ACHN (cell line): ENCODE measurements at regions not wholly inside any gene's neighbourhood (a gene's known extent, or its start where the extent isn't known, plus 50 kb on each side); places are given as distances from the start of the nearest gene placed in this dataset.
"Not testable (repeated sequence)": the region's sequence is repeated elsewhere in the genome, so short reads cannot be mapped to it uniquely, and the experiment has no call there.

Experiments
- DNase-seq: peaks from one replicate; pipeline ENCODE4 v3.0.0-alpha.2; 2015
- in situ Hi-C: cut with HindIII; loops from 2 replicates; pipeline ENCODE4 v1.10.0; 2017; ENCODE audit warnings: low sequenced_read_pairs, low pct_ligation_motif_present, low pct_unique_long_range_greater_than_20kb

- in situ Hi-C loops = no loop called here
- no peak for DNase-seq
These were observed 596.0 kb upstream of the GRM7 start for GRCh38 chr3:6264906-6265305.

GRCh38 chr3:6266135-6266534, 594.8 kb upstream of the GRM7 start:
- in situ Hi-C loops = no loop called here

GRCh38 chr3:6273878-6274277, 587.0 kb upstream of the GRM7 start:
- in situ Hi-C loops = no loop called here
- DNase-seq = no peak

More at GRCh38 chr3:6266135-6266534, 594.8 kb upstream of the GRM7 start:
- DNase-seq = no peak

GRCh38 chr3:6281662-6282061, 579.3 kb upstream of the GRM7 start:
- in situ Hi-C loops = no loop called here
- DNase-seq = no peak

- DNase-seq = no peak
- in situ Hi-C loops = no loop called here
These were observed 578.0 kb upstream of the GRM7 start for GRCh38 chr3:6282918-6283317.

- DNase-seq = no peak
- in situ Hi-C loops = no loop called here
These were observed 573.6 kb upstream of the GRM7 start for GRCh38 chr3:6287088-6287875.

GRCh38 chr3:6301626-6302025, 559.3 kb upstream of the GRM7 start:
- DNase-seq = no peak
- in situ Hi-C loops = no loop called here

GRCh38 chr3:6315906-6316305, 545.0 kb upstream of the GRM7 start:
- in situ Hi-C loops = no loop called here
- no peak for DNase-seq

GRCh38 chr3:6321999-6322398, 538.9 kb upstream of the GRM7 start:
- in situ Hi-C loops = no loop called here
- no peak for DNase-seq

GRCh38 chr3:6326771-6327170, 534.1 kb upstream of the GRM7 start:
- DNase-seq = no peak
- in situ Hi-C loops = no loop called here

- DNase-seq, in situ Hi-C loops: not testable (repeated sequence)
These were observed 520.0 kb upstream of the GRM7 start for GRCh38 chr3:6340980-6341325.

- in situ Hi-C loops = no loop called here
- no peak for DNase-seq
These were observed 509.2 kb upstream of the GRM7 start for GRCh38 chr3:6351752-6352151.

- in situ Hi-C loops = no loop called here
- no peak for DNase-seq
These were observed 506.3 kb upstream of the GRM7 start for GRCh38 chr3:6354653-6355052.

- in situ Hi-C loops = no loop called here
- no peak for DNase-seq
These were observed 498.5 kb upstream of the GRM7 start for GRCh38 chr3:6362406-6362805.

- DNase-seq = no peak
- in situ Hi-C loops = no loop called here
These were observed 493.7 kb upstream of the GRM7 start for GRCh38 chr3:6367171-6367570.

GRCh38 chr3:6392123-6392522, 468.8 kb upstream of the GRM7 start:
- in situ Hi-C loops = no loop called here
- no peak for DNase-seq

- in situ Hi-C loops = no loop called here
- no peak for DNase-seq
These were observed 466.0 kb upstream of the GRM7 start for GRCh38 chr3:6394944-6395343.

- in situ Hi-C loops = no loop called here
- DNase-seq = no peak
These were observed 464.3 kb upstream of the GRM7 start for GRCh38 chr3:6396631-6397030.

- DNase-seq, in situ Hi-C loops: not testable (repeated sequence)
These were observed 458.2 kb upstream of the GRM7 start for GRCh38 chr3:6402666-6403065.

GRCh38 chr3:6406923-6407322, 454.0 kb upstream of the GRM7 start:
- in situ Hi-C loops = not testable (repeated sequence)

More at GRCh38 chr3:6406923-6407322, 454.0 kb upstream of the GRM7 start:
- DNase-seq = not testable (repeated sequence)
